ENCODE measurements at regions not wholly inside any gene's neighbourhood (a gene's known extent, or its start where the extent isn't known, plus 50 kb on each side); places are given as distances from the start of the nearest gene placed in this dataset.

GRCh38 chr1:11380500-11380899 is 98.5 kb upstream of the DISP3 start:
- no peak for TF ChIP-seq CTCF (IDR thresholded peaks at IDR 0.05; ENCODE audit: control extremely low read depth, extremely low read depth, low read depth, missing control alignments)
- ChIA-PET CTCF (no interaction called here), POLR2A (no interaction called here)
- DNase-seq (ENCODE audit: extremely low spot score): no peak

- DNase-seq (ENCODE audit: extremely low spot score): no peak
- no peak for TF ChIP-seq CTCF (IDR thresholded peaks at IDR 0.05; ENCODE audit: control extremely low read depth, extremely low read depth, low read depth, missing control alignments)
- POLR2A ChIA-PET: no interaction called here
- CTCF ChIA-PET: interaction anchor here (1.0 kb wide), 1 partner anchor 346 kb away, joined by 4 read pairs; no protein-coding TSS in a partner anchor
Measured at GRCh38 chr1:11383553-11384169, 95.3 kb upstream of the DISP3 start.

- no peak for TF ChIP-seq CTCF (IDR thresholded peaks at IDR 0.05; ENCODE audit: control extremely low read depth, extremely low read depth, low read depth, missing control alignments)
- ChIA-PET CTCF (interaction anchor here (1.0 kb wide), 1 partner anchor 346 kb away, joined by 4 read pairs; no protein-coding TSS in a partner anchor), POLR2A (no interaction called here)
- DNase-seq (ENCODE audit: extremely low spot score): no peak
Measured at GRCh38 chr1:11384170-11384554, 94.8 kb upstream of the DISP3 start.

- POLR2A ChIA-PET: interaction anchor here (0.6 kb wide), 1 partner anchor 486 kb away, joined by 3 read pairs; no protein-coding TSS in a partner anchor
- no peak for DNase-seq (ENCODE audit: extremely low spot score)
- CTCF ChIA-PET: interaction anchor here (1.3 kb wide), 1 partner anchor 24 kb away, joined by 3 read pairs; no protein-coding TSS in a partner anchor
- no peak for TF ChIP-seq CTCF (IDR thresholded peaks at IDR 0.05; ENCODE audit: control extremely low read depth, extremely low read depth, low read depth, missing control alignments)
Measured at GRCh38 chr1:11387829-11388228, 91.1 kb upstream of the DISP3 start.

GRCh38 chr1:11388617-11389016 is 90.3 kb upstream of the DISP3 start:
- POLR2A ChIA-PET: no interaction called here
- no peak for DNase-seq (ENCODE audit: extremely low spot score)
- no peak for TF ChIP-seq CTCF (IDR thresholded peaks at IDR 0.05; ENCODE audit: control extremely low read depth, extremely low read depth, low read depth, missing control alignments)
- CTCF ChIA-PET: no interaction called here

- ChIA-PET CTCF (interaction anchor here (1.8 kb wide), 1 partner anchor 27 kb away, joined by 3 read pairs; no protein-coding TSS in a partner anchor), POLR2A (no interaction called here)
- no peak for TF ChIP-seq CTCF (IDR thresholded peaks at IDR 0.05; ENCODE audit: control extremely low read depth, extremely low read depth, low read depth, missing control alignments)
- no peak for DNase-seq (ENCODE audit: extremely low spot score)
Measured at GRCh38 chr1:11391327-11391726, 87.6 kb upstream of the DISP3 start.
